ENCODE measurements at regions not wholly inside any gene's neighbourhood (a gene's known extent, or its start where the extent isn't known, plus 50 kb on each side); places are given as distances from the start of the nearest gene placed in this dataset.

DNA sequence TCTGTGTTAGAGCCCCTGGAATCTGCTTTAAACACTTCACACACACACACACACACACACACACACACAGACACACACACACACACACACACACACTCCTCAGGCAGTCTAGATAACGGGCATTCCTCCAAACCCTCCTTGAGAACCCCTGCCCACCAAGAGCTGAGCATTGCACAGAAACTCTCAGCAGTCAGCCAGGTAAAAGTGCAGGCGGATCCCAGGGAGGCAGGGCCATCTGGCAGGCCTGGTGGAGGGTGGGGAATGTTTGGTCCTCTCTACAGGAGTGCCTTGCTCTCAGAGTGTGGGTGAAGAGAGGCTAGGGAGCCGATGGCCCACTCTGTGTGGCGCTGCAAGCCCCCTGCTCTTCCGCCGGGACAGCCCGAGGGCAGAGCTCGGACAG is 190.2 kb downstream of the BUD13 start:
- TF ChIP-seq CTCF (IDR thresholded peaks at IDR 0.05) (no peak), EZH2 (IDR thresholded peaks at IDR 0.05) (no peak)
